CMK (cell line): ENCODE measurements at regions not wholly inside any gene's neighbourhood (a gene's known extent, or its start where the extent isn't known, plus 50 kb on each side); places are given as distances from the start of the nearest gene placed in this dataset.

Experiments
- DNase-seq: peaks from one replicate; pipeline ENCODE4 v3.0.0-alpha.2; 2010; ENCODE audit warnings: low read depth

GRCh38 chr3:73695841-73696240 lies 71.1 kb upstream of the PDZRN3 start:
- no peak for DNase-seq

GRCh38 chr3:73694983-73695757 lies 70.4 kb upstream of the PDZRN3 start:
- DNase-seq = no peak

DNA sequence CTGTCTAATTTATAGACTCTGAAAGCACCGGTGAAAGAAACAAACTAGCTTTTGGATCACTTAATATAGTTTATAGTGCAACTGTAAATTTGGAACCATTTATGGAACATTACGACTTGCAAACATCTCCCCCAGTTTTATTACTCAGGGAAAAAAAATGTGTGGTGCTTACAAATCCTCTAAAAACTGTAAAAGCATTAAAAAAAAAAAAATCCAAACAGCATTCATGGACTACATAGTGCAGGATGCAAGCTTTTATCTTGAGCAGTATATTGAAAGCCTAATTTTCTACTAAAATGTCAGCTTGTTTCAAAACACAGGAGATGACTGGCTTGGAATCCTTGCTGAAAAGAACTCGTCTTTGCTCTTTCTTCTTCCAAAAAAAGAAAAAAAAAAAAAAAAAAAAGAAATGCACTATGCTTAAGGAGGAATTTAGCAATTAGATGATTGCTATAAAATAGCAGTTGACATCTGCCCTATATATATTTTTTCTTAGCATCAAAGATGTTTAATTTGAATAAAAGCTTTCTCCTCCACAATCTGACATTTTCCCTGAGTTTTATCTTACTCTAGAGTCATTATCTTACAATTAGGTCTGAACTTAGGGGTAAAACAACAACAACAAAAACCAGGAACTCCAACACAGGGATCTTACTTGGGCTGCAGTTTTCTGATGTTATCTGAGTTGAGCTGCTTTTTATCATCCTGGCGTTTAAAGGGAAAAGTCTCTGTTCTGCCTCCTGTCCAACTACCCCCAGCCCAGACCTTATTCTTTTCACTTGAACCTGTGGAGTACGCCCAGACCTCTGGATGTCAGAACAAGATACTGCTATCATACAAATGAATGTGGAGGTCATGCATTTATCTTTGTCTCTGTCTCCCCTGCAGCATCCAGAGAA lies 62.6 kb upstream of the PDZRN3 start:
- DNase-seq = no peak

DNA sequence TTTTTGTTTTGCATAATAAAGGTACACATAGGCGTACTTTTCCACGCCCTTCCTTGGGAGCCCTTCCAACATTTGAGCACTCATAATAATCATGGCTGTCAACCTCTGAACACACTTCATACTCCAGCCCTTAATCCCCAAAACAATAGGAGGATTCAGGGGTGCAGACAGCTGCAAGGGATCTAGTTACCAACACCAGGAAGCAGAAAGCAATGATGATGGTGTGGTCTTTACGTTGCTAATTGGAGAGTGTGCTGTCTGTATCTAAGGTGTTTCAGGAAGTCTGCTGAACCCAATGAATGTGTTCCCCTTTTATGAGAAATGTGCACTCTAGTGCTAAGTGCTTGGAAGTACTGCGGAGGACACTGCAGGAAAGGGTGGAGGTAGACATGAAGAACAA lies 60.3 kb upstream of the PDZRN3 start:
- no peak for DNase-seq

- DNase-seq = no peak
These were observed 59.0 kb upstream of the PDZRN3 start for GRCh38 chr3:73683706-73684105.

DNA sequence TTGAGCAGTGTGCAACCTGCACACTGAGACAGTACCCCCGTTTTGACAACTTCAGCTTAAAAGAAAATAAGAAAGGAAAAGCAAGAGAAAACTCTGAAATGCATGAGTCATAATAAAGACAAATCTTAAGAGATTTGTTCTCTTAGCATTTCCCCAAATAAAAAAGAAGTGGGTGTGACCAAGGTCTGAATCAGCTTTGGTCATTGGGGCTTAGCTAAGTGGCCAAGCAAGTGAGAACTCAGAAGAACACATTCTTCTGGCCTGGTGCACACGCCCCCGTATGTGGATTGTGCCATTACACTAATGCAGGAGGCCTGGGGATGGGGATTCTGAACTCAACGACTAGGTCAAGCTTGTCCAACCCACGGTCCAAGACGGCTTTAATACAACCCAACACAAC lies 56.9 kb upstream of the PDZRN3 start:
- no peak for DNase-seq

- no peak for DNase-seq
These were observed 56.5 kb upstream of the PDZRN3 start for GRCh38 chr3:73681198-73681597.

DNA sequence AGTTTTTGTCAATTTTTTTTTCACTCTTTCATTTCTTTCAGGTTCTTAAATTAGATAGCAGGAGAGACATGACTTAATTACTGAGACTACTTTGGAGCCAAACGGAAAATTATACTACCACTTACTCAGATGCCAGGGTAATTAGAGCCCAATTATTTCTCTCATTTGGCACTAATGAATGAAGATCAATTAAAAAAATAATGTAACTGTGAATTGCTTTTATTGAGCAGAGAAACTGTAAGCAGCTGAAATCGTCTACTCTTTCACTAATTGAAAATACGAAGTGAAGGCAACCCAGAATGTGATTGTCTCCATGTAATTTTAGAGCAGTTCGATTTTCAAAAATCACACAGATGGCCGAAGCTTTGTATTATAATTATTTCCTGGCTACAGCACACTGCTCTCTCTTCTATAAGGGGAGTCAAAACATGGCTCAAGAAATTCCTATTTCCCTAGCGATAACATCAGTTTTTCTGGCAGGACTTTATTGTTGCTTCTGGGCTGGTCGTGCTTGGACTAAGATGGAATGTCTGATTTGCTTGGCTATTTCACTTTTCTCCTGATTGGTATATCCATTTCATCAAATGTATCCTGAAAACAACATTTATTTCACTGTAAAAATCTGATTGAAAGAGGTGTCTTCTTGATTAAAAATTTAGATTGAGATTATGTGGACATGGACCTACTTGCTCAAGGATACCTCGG lies 55.8 kb upstream of the PDZRN3 start:
- no peak for DNase-seq

DNA sequence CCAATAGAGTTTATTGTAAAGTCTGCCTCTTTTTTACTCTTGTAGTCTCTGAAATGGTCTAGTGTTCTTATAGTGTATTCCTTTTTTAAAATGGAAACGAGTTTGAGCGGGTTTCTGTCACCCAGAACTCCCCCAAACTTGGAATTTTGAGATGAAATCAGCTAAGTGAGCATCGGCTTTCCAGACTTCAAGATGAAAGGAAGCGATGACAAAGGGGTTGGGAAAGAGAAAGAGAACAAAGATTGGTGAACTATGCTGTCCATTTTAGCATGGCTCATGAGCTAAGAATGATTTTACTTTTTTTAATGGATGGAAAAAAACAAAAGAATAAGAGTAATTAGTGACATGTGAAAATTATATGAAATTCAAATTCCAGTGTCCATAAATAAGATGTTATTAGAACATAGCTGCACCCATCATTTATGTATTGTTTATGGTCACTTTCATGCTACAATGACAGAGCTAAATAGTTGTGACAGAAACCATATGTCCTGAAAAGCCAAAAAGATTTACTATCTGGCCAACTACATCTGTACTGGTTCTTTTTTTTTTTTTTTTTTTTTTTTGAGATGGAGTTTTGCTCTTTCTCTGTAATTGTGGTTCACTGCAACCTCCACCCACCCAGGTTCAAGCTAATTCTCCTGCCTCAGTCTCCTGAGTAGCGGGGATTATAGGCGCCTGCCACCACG lies 52.7 kb upstream of the PDZRN3 start:
- no peak for DNase-seq
